ENCODE measurements at regions not wholly inside any gene's neighbourhood (a gene's known extent, or its start where the extent isn't known, plus 50 kb on each side); places are given as distances from the start of the nearest gene placed in this dataset.

DNA sequence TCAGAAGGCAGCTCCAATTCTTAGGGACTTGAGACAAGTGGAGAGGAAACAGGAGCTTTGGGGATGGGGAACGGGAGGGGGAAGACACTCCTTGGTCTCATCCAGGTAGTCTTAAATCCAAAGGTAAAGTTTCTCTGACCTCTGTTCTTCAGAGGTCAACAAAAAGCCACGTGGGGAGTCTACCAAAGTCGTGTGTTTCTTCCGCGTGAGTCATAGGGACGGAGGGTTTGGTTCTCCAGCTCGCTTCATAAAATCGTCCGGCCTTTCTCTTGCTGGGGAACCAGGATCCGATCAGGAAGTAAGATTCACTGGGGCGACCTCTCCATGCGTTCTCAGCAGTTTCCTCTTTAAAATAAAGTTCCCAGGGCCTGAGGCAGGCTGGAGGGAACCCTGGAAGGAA, 275.7 kb downstream of the TCERG1L start:
- no peak for DNase-seq (ENCODE audit: low spot score)

More for the DNA sequence above, 275.7 kb downstream of the TCERG1L start:
- Histone ChIP-seq H3K9me2 (ENCODE audit: insufficient read depth) (no peaks in the 10 kb centered on the region), H3K79me2 (replicated peaks; ENCODE audit: insufficient read depth) (no peaks in the 10 kb centered on the region), H4K20me1 (replicated peaks; ENCODE audit: insufficient read depth) (no peaks in the 10 kb centered on the region), H3F3A (replicated peaks; ENCODE audit: low read depth) (no peaks in the 10 kb centered on the region), H3K36me3 (ENCODE audit: insufficient read depth) (no peaks in the 10 kb centered on the region), H3K4me1 (ENCODE audit: insufficient read depth) (no peaks in the 10 kb centered on the region), H3K4me3 (no peak overlapping the region), H2AFZ (peak overlapping the region; percentile 43; the same call in 1 of the 2 replicates), H3K27me3 (ENCODE audit: insufficient read depth) (no peaks in the 10 kb centered on the region), H3K4me2 (no peak overlapping the region), H3K27ac (ENCODE audit: low read depth) (no peak overlapping the region)
- TF ChIP-seq JUNB (IDR thresholded peaks at IDR 0.05; ENCODE audit: unreplicated experiment) (no peak), ZNF114 (CRISPR knock-in tag; IDR thresholded peaks at IDR 0.05) (no peak)
- TF ChIP-seq, protein P1, sequence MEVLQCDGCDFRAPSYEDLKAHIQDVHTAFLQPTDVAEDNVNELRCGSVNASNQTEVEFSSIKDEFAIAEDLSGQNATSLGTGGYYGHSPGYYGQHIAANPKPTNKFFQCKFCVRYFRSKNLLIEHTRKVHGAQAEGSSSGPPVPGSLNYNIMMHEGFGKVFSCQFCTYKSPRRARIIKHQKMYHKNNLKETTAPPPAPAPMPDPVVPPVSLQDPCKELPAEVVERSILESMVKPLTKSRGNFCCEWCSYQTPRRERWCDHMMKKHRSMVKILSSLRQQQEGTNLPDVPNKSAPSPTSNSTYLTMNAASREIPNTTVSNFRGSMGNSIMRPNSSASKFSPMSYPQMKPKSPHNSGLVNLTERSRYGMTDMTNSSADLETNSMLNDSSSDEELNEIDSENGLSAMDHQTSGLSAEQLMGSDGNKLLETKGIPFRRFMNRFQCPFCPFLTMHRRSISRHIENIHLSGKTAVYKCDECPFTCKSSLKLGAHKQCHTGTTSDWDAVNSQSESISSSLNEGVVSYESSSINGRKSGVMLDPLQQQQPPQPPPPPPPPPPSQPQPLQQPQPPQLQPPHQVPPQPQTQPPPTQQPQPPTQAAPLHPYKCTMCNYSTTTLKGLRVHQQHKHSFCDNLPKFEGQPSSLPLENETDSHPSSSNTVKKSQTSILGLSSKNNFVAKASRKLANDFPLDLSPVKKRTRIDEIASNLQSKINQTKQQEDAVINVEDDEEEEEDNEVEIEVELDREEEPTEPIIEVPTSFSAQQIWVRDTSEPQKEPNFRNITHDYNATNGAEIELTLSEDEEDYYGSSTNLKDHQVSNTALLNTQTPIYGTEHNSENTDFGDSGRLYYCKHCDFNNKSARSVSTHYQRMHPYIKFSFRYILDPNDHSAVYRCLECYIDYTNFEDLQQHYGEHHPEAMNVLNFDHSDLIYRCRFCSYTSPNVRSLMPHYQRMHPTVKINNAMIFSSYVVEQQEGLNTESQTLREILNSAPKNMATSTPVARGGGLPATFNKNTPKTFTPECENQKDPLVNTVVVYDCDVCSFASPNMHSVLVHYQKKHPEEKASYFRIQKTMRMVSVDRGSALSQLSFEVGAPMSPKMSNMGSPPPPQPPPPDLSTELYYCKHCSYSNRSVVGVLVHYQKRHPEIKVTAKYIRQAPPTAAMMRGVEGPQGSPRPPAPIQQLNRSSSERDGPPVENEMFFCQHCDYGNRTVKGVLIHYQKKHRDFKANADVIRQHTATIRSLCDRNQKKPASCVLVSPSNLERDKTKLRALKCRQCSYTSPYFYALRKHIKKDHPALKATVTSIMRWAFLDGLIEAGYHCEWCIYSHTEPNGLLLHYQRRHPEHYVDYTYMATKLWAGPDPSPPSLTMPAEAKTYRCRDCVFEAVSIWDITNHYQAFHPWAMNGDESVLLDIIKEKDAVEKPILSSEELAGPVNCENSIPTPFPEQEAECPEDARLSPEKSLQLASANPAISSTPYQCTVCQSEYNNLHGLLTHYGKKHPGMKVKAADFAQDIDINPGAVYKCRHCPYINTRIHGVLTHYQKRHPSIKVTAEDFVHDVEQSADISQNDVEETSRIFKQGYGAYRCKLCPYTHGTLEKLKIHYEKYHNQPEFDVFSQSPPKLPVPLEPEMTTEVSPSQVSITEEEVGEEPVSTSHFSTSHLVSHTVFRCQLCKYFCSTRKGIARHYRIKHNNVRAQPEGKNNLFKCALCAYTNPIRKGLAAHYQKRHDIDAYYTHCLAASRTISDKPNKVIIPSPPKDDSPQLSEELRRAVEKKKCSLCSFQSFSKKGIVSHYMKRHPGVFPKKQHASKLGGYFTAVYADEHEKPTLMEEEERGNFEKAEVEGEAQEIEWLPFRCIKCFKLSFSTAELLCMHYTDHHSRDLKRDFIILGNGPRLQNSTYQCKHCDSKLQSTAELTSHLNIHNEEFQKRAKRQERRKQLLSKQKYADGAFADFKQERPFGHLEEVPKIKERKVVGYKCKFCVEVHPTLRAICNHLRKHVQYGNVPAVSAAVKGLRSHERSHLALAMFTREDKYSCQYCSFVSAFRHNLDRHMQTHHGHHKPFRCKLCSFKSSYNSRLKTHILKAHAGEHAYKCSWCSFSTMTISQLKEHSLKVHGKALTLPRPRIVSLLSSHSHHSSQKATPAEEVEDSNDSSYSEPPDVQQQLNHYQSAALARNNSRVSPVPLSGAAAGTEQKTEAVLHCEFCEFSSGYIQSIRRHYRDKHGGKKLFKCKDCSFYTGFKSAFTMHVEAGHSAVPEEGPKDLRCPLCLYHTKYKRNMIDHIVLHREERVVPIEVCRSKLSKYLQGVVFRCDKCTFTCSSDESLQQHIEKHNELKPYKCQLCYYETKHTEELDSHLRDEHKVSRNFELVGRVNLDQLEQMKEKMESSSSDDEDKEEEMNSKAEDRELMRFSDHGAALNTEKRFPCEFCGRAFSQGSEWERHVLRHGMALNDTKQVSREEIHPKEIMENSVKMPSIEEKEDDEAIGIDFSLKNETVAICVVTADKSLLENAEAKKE (CRISPR knock-in tag; IDR thresholded peaks at IDR 0.05): no peak
- no peak for ATAC-seq
- Mint-ChIP-seq H3K36me3 (ENCODE audit: low read depth) (peaks cover 23% of the 10 kb centered on the region), H3K4me3 (no peak overlapping the region), H3K27me3 (ENCODE audit: insufficient read depth, low read depth, poor library complexity) (peaks cover 16% of the 10 kb centered on the region), H3K4me1 (peaks cover 9% of the 10 kb centered on the region; the same call in 2 of the 3 replicates), H3K27ac (no peak overlapping the region), H3K9me3 (peaks cover 84% of the 10 kb centered on the region)

All from GM23338 (cell line).